Naive B cell (primary cell): ENCODE measurements at regions not wholly inside any gene's neighbourhood (a gene's known extent, or its start where the extent isn't known, plus 50 kb on each side); places are given as distances from the start of the nearest gene placed in this dataset.
"Not testable (repeated sequence)": the region's sequence is repeated elsewhere in the genome, so short reads cannot be mapped to it uniquely, and the experiment has no call there.

ENCODE experiments used
- ATAC-seq, 2 donors: fragments of 150-1000 bp; cut with Tn5 transposase; 2 replicates each; pipeline ENCODE4 v1.10.0; 2021; ENCODE audit warnings: low read depth in 2 of 2, mild to moderate bottlenecking in 2 of 2, moderate library complexity in 2 of 2
- DNase-seq: peaks from one replicate; pipeline ENCODE4 v3.0.0; 2022
- H3K27ac Mint-ChIP-seq, 6 donors: one replicate each; pipeline ENCODE4 v1.8.0; 2020 to 2022; ENCODE audit warnings: mild to moderate bottlenecking in 6 of 6, mixed read lengths in 6 of 6, moderate library complexity in 5 of 6, inconsistent platforms in 2 of 6
- H3K27me3 Mint-ChIP-seq, 3 donors: one replicate each; pipeline ENCODE4 v1.8.0; 2021 to 2022; ENCODE audit warnings: mixed read lengths in 3 of 3, mild to moderate bottlenecking in 1 of 3
- H3K36me3 Mint-ChIP-seq, 2 donors: one replicate each; pipeline ENCODE4 v1.8.0; 2020 to 2022; ENCODE audit warnings: mixed read lengths in 2 of 2, inconsistent platforms in 1 of 2, mild to moderate bottlenecking in 1 of 2
- H3K4me1 Mint-ChIP-seq, 3 donors: one replicate each; pipeline ENCODE4 v1.8.0; 2020 to 2022; ENCODE audit warnings: mixed read lengths in 3 of 3, inconsistent platforms in 1 of 3, mild to moderate bottlenecking in 1 of 3, moderate library complexity in 1 of 3
- H3K4me3 Mint-ChIP-seq, 8 donors: one replicate each; pipeline ENCODE4 v1.8.0; 2020 to 2022; ENCODE audit warnings: mild to moderate bottlenecking in 8 of 8, mixed read lengths in 8 of 8, moderate library complexity in 8 of 8, inconsistent platforms in 2 of 8
- H3K9me3 Mint-ChIP-seq, 7 donors: one replicate each; pipeline ENCODE4 v1.8.0; 2020 to 2022; ENCODE audit warnings: mixed read lengths in 7 of 7, mild to moderate bottlenecking in 5 of 7, inconsistent platforms in 2 of 7, moderate library complexity in 1 of 7

- Mint-ChIP-seq H3K36me3 (no peaks in the 10 kb centered on the region), H3K27me3 (no peaks in the 10 kb centered on the region), H3K27ac (no peak overlapping the region), H3K4me3 (no peak overlapping the region), H3K9me3 (peaks cover 0 to 1% (median 0%) of the 10 kb centered on the region in 7 donors), H3K4me1 (no peaks in the 10 kb centered on the region)
- DNase-seq (no peak), ATAC-seq (no peak)
Measured at GRCh38 chr2:142422769-142423168, 292.0 kb upstream of the LRP1B start.

GRCh38 chr2:142422041-142422440 lies 291.2 kb upstream of the LRP1B start:
- peaks cover 0 to 1% (median 0%) of the 10 kb centered on the region in 7 donors for H3K9me3 Mint-ChIP-seq
- no peak for ATAC-seq

GRCh38 chr2:142418699-142419098 lies 287.9 kb upstream of the LRP1B start:
- H3K36me3 Mint-ChIP-seq, H3K4me1 Mint-ChIP-seq, DNase-seq, H3K27me3 Mint-ChIP-seq, H3K27ac Mint-ChIP-seq, ATAC-seq, H3K9me3 Mint-ChIP-seq, H3K4me3 Mint-ChIP-seq: not testable (repeated sequence)

More at GRCh38 chr2:142422041-142422440, 291.2 kb upstream of the LRP1B start:
- Mint-ChIP-seq H3K4me3 (no peak overlapping the region), H3K27me3 (no peaks in the 10 kb centered on the region), H3K4me1 (no peaks in the 10 kb centered on the region), H3K36me3 (no peaks in the 10 kb centered on the region), H3K27ac (no peak overlapping the region)
- no peak for DNase-seq

GRCh38 chr2:142416996-142417395 lies 286.2 kb upstream of the LRP1B start:
- Mint-ChIP-seq H3K27me3 (no peaks in the 10 kb centered on the region), H3K4me3 (no peak overlapping the region), H3K9me3 (peaks cover 0 to 3% (median 0%) of the 10 kb centered on the region in 7 donors), H3K4me1 (no peaks in the 10 kb centered on the region), H3K27ac (no peak overlapping the region), H3K36me3 (no peaks in the 10 kb centered on the region)
- DNase-seq (no peak), ATAC-seq (no peak)

GRCh38 chr2:142415461-142415860 lies 284.6 kb upstream of the LRP1B start:
- Mint-ChIP-seq H3K27ac (no peak overlapping the region), H3K27me3 (no peaks in the 10 kb centered on the region), H3K4me1 (no peaks in the 10 kb centered on the region), H3K9me3 (peaks cover 0 to 3% (median 0%) of the 10 kb centered on the region in 7 donors), H3K4me3 (no peak overlapping the region), H3K36me3 (no peaks in the 10 kb centered on the region)
- DNase-seq (no peak), ATAC-seq (no peak)

GRCh38 chr2:142398212-142398611 lies 267.4 kb upstream of the LRP1B start:
- no peak for ATAC-seq
- no peak overlapping the region for H3K4me3 Mint-ChIP-seq
- H3K4me1 Mint-ChIP-seq: no peaks in the 10 kb centered on the region
- no peaks in the 10 kb centered on the region for H3K36me3 Mint-ChIP-seq
- H3K27ac Mint-ChIP-seq: no peak overlapping the region
- peaks cover 6 to 43% (median 11%) of the 10 kb centered on the region in 7 donors for H3K9me3 Mint-ChIP-seq
- DNase-seq: no peak
- H3K27me3 Mint-ChIP-seq: no peaks in the 10 kb centered on the region

- no peaks in the 10 kb centered on the region for H3K27me3 Mint-ChIP-seq
- H3K27ac Mint-ChIP-seq: no peak overlapping the region
- H3K4me3 Mint-ChIP-seq: no peak overlapping the region
- ATAC-seq (no peak), DNase-seq (no peak)
- H3K9me3 Mint-ChIP-seq: peaks cover 3 to 22% (median 11%) of the 10 kb centered on the region in 7 donors
- H3K4me1 Mint-ChIP-seq: no peaks in the 10 kb centered on the region
- no peaks in the 10 kb centered on the region for H3K36me3 Mint-ChIP-seq
Measured at GRCh38 chr2:142395291-142395690, 264.5 kb upstream of the LRP1B start.

GRCh38 chr2:142380372-142380771 lies 249.6 kb upstream of the LRP1B start:
- H3K4me3 Mint-ChIP-seq: no peak overlapping the region

GRCh38 chr2:142362069-142362468 lies 231.3 kb upstream of the LRP1B start:
- not testable (repeated sequence) for ATAC-seq, H3K9me3 Mint-ChIP-seq, H3K36me3 Mint-ChIP-seq, H3K27me3 Mint-ChIP-seq, H3K27ac Mint-ChIP-seq, H3K4me1 Mint-ChIP-seq, DNase-seq, H3K4me3 Mint-ChIP-seq

More at GRCh38 chr2:142380372-142380771, 249.6 kb upstream of the LRP1B start:
- no peaks in the 10 kb centered on the region for H3K4me1 Mint-ChIP-seq
- no peak overlapping the region for H3K27ac Mint-ChIP-seq
- no peaks in the 10 kb centered on the region for H3K36me3 Mint-ChIP-seq
- H3K27me3 Mint-ChIP-seq: no peaks in the 10 kb centered on the region
- ATAC-seq (no peak), DNase-seq (no peak)
- H3K9me3 Mint-ChIP-seq: peaks cover 0 to 6% (median 0%) of the 10 kb centered on the region in 7 donors

- H3K9me3 Mint-ChIP-seq: peaks cover 0 to 5% (median 0%) of the 10 kb centered on the region in 7 donors
- no peaks in the 10 kb centered on the region for H3K36me3 Mint-ChIP-seq
- H3K27ac Mint-ChIP-seq: no peak overlapping the region
- no peak for DNase-seq
- no peaks in the 10 kb centered on the region for H3K4me1 Mint-ChIP-seq
- ATAC-seq: no peak
- H3K4me3 Mint-ChIP-seq: no peak overlapping the region
- H3K27me3 Mint-ChIP-seq: no peaks in the 10 kb centered on the region
Measured at GRCh38 chr2:142347751-142348150, 216.9 kb upstream of the LRP1B start.

GRCh38 chr2:142339261-142339660 lies 208.4 kb upstream of the LRP1B start:
- ATAC-seq: no peak
- H3K9me3 Mint-ChIP-seq: peaks cover 0 to 9% (median 5%) of the 10 kb centered on the region in 7 donors

GRCh38 chr2:142332196-142332595 lies 201.4 kb upstream of the LRP1B start:
- H3K27ac Mint-ChIP-seq: no peak overlapping the region
- H3K27me3 Mint-ChIP-seq: no peaks in the 10 kb centered on the region
- no peak for ATAC-seq
- no peak overlapping the region for H3K4me3 Mint-ChIP-seq
- H3K4me1 Mint-ChIP-seq: no peaks in the 10 kb centered on the region
- no peak for DNase-seq
- H3K9me3 Mint-ChIP-seq: peaks cover 0 to 16% (median 5%) of the 10 kb centered on the region in 7 donors
- H3K36me3 Mint-ChIP-seq: no peaks in the 10 kb centered on the region

More at GRCh38 chr2:142339261-142339660, 208.4 kb upstream of the LRP1B start:
- Mint-ChIP-seq H3K27me3 (no peaks in the 10 kb centered on the region), H3K4me3 (no peak overlapping the region), H3K36me3 (no peaks in the 10 kb centered on the region), H3K27ac (no peak overlapping the region), H3K4me1 (no peaks in the 10 kb centered on the region)
- no peak for DNase-seq

- DNase-seq (no peak), ATAC-seq (no peak)
- Mint-ChIP-seq H3K4me3 (no peak overlapping the region), H3K27me3 (no peaks in the 10 kb centered on the region), H3K27ac (no peak overlapping the region), H3K9me3 (peaks cover 0 to 16% (median 5%) of the 10 kb centered on the region in 7 donors), H3K36me3 (no peaks in the 10 kb centered on the region), H3K4me1 (no peaks in the 10 kb centered on the region)
Measured at GRCh38 chr2:142330458-142330857, 199.6 kb upstream of the LRP1B start.

GRCh38 chr2:142325870-142326269 lies 195.1 kb upstream of the LRP1B start:
- ATAC-seq (no peak), DNase-seq (no peak)
- Mint-ChIP-seq H3K27me3 (no peaks in the 10 kb centered on the region), H3K36me3 (no peaks in the 10 kb centered on the region), H3K4me1 (no peaks in the 10 kb centered on the region), H3K9me3 (peaks cover 0 to 4% (median 2%) of the 10 kb centered on the region in 7 donors), H3K4me3 (no peak overlapping the region), H3K27ac (no peak overlapping the region)

- no peak overlapping the region for H3K27ac Mint-ChIP-seq
- H3K27me3 Mint-ChIP-seq: no peaks in the 10 kb centered on the region
- H3K4me1 Mint-ChIP-seq: no peaks in the 10 kb centered on the region
- H3K4me3 Mint-ChIP-seq: no peak overlapping the region
- peaks cover 0 to 4% (median 1%) of the 10 kb centered on the region in 7 donors for H3K9me3 Mint-ChIP-seq
- DNase-seq (no peak), ATAC-seq (no peak)
- no peaks in the 10 kb centered on the region for H3K36me3 Mint-ChIP-seq
Measured at GRCh38 chr2:142323206-142323605, 192.4 kb upstream of the LRP1B start.
